PC-3 (cell line): ENCODE measurements at regions not wholly inside any gene's neighbourhood (a gene's known extent, or its start where the extent isn't known, plus 50 kb on each side); places are given as distances from the start of the nearest gene placed in this dataset.
"Not testable (repeated sequence)": the region's sequence is repeated elsewhere in the genome, so short reads cannot be mapped to it uniquely, and the experiment has no call there.

Source experiments
- ATAC-seq: fragments of 200-7000 bp; cut with Tn5 transposase; 2 replicates; pipeline ENCODE4 v1.9.1; 2020; ENCODE audit warnings: mild to moderate bottlenecking, moderate library complexity
- BruUV-seq: library from RNA; stranded (reverse); fragments of 400-500 nt; replicated peaks from 2 replicates; lab custom pipeline; 2021; lab: Mats Ljungman, UMichigan
- CTCF ChIA-PET: fragments of 300-600 bp; sonication (Branson Sonifier 250); formaldehyde crosslinking; loops from one replicate; lab custom pipeline; 2022; ENCODE audit warnings: antibody characterized with exemption; lab: Charles Lee
- POLR2A ChIA-PET: fragments of 300-600 bp; sonication (Branson Sonifier 250); formaldehyde crosslinking; loops from one replicate; lab custom pipeline; 2022; ENCODE audit warnings: antibody characterized with exemption; ENCODE audit not compliant: unreplicated experiment; lab: Charles Lee
- DNase-seq: peaks from one replicate; pipeline ENCODE4 v3.0.0-alpha.2; 2015
- H2AFZ ChIP-seq: fragments of 300-600 bp; sonication (generic); 2 replicates; pipeline ENCODE4 v1.6.0; 2016; ENCODE audit warnings: antibody characterized with exemption, low read length
- H3F3A ChIP-seq: fragments of 300-600 bp; sonication (generic); one replicate; pipeline ENCODE4 v1.6.0; 2017; ENCODE audit warnings: antibody characterized with exemption, low read length, control low read depth, mild to moderate bottlenecking; ENCODE audit not compliant: unreplicated experiment
- H3K27ac ChIP-seq: fragments of 300-600 bp; sonication (generic); 2 replicates; pipeline ENCODE4 v1.5.1; 2016; ENCODE audit warnings: mild to moderate bottlenecking, low read length
- H3K27me3 ChIP-seq: fragments of 300-600 bp; sonication (generic); 2 replicates; pipeline ENCODE4 v1.6.1; 2016; ENCODE audit warnings: low read length, mixed read lengths
- H3K36me3 ChIP-seq: fragments of 300-600 bp; sonication (generic); 2 replicates; pipeline ENCODE4 v1.6.1; 2016; ENCODE audit warnings: low read depth, mixed run types, low read length, mixed read lengths
- H3K4me1 ChIP-seq: fragments of 300-600 bp; sonication (generic); 2 replicates; pipeline ENCODE4 v1.5.1; 2016; ENCODE audit warnings: low read length; ENCODE audit not compliant: insufficient read depth
- H3K4me2 ChIP-seq: fragments of 300-600 bp; sonication (generic); 2 replicates; pipeline ENCODE4 v1.6.0; 2016; ENCODE audit warnings: low read length
- H3K4me3 ChIP-seq: fragments of 300-600 bp; sonication (generic); 2 replicates; pipeline ENCODE4 v1.5.1; 2016; ENCODE audit warnings: mild to moderate bottlenecking, low read length, mixed read lengths
- H3K79me2 ChIP-seq: fragments of 300-600 bp; sonication (generic); 2 replicates; pipeline ENCODE4 v1.6.1; 2017; ENCODE audit warnings: low read length, mixed read lengths
- H3K9ac ChIP-seq: fragments of 300-600 bp; sonication (generic); 2 replicates; pipeline ENCODE4 v1.6.0; 2016; ENCODE audit warnings: mild to moderate bottlenecking, low read length
- H3K9me2 ChIP-seq: fragments of 300-600 bp; sonication (generic); replicated peaks from 2 replicates; pipeline ENCODE4 v1.6.1; 2016; ENCODE audit warnings: mixed run types, low read length, mixed read lengths
- H3K9me3 ChIP-seq: fragments of 300-600 bp; sonication (generic); 2 replicates; pipeline ENCODE4 v1.6.1; 2016; ENCODE audit warnings: low read length, mixed read lengths
- H4K20me1 ChIP-seq: fragments of 300-600 bp; sonication (generic); 2 replicates; pipeline ENCODE4 v1.6.1; 2016; ENCODE audit warnings: low read length, mixed read lengths
- CTCF ChIP-seq: fragments of 300-600 bp; sonication (generic); conservative IDR thresholded peaks from 2 replicates; pipeline ENCODE4 v1.5.1; 2017; ENCODE audit warnings: antibody characterized with exemption, low read depth, mild to moderate bottlenecking, low read length
- EZH2 ChIP-seq: fragments of 300-600 bp; sonication (generic); IDR thresholded peaks from one replicate; pipeline ENCODE4 v1.6.1; 2017; ENCODE audit warnings: antibody characterized with exemption, mild to moderate bottlenecking, low read length; ENCODE audit not compliant: unreplicated experiment
- EZH2phosphoT487 ChIP-seq: fragments of 300-600 bp; sonication (generic); IDR thresholded peaks from 2 replicates; pipeline ENCODE4 v1.6.1; 2018; ENCODE audit warnings: mild to moderate bottlenecking, antibody characterized with exemption, low read length, borderline replicate concordance
- intact Hi-C: fragments of 100-400 bp; cut with micrococcal nuclease; formaldehyde crosslinking; loops from 2 replicates; pipeline ENCODE4 v1.9.0; 2023

DNA sequence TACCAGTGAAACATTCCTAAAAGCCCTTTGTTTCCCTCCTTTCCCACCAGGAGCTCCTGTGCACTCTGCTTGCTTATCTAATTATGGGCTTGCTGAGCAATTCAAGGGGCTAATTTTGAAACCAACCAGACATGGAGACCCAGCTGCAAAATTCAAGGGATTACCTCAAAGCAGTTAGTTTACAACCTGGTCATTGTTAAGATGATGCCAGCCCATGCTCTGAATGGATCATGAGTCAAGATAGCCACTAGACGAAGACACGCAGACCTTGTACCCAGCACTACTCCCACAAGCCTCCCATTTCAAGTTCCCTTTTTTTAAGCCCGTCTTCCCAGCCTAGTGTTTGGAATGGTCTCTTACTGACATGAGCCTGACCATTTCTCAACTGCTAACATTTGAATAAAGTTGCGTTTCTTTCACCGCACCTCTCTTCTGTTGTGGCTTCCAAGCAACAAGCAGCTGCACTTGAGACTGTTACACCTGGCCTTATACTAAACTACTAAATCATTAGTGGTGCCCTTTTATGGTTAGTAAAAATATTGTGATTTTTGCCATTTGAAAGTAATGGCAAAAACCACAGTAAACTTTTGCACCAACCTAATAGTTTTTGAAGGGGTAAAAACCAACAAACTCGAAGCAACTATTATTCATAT, 315.3 kb upstream of the LUZP2 start:
- Histone ChIP-seq H3K4me1 (no peaks in the 10 kb centered on the region), H3F3A (no peaks in the 10 kb centered on the region), H3K4me3 (no peak overlapping the region), H4K20me1 (no peaks in the 10 kb centered on the region), H3K9me3 (no peaks in the 10 kb centered on the region), H2AFZ (no peak overlapping the region), H3K9ac (no peak overlapping the region), H3K27me3 (no peaks in the 10 kb centered on the region), H3K4me2 (no peak overlapping the region), H3K9me2 (no peaks in the 10 kb centered on the region), H3K36me3 (no peaks in the 10 kb centered on the region), H3K27ac (no peak overlapping the region), H3K79me2 (no peaks in the 10 kb centered on the region)
- TF ChIP-seq EZH2, result no peak
- no peak for TF ChIP-seq CTCF
- no peak for TF ChIP-seq EZH2phosphoT487
- intact Hi-C loops, result no loop called here
- no peak for DNase-seq
- no peak for ATAC-seq
- ChIA-PET CTCF (no interaction called here), POLR2A (no interaction called here)
- BruUV-seq, result no TSS peak

GRCh38 chr11:24185535-24185934, 311.3 kb upstream of the LUZP2 start:
- H3K4me1 ChIP-seq, ATAC-seq, DNase-seq, CTCF ChIA-PET, H3F3A ChIP-seq, POLR2A ChIA-PET, H3K4me2 ChIP-seq, H3K79me2 ChIP-seq, H3K4me3 ChIP-seq, H3K27me3 ChIP-seq, H3K9ac ChIP-seq, H2AFZ ChIP-seq, H3K27ac ChIP-seq, H3K9me3 ChIP-seq, intact Hi-C loops, BruUV-seq, H3K36me3 ChIP-seq, H4K20me1 ChIP-seq, H3K9me2 ChIP-seq: not testable (repeated sequence)

GRCh38 chr11:24196733-24197132, 300.1 kb upstream of the LUZP2 start:
- no peak for TF ChIP-seq EZH2
- no peak for TF ChIP-seq CTCF
- no peak for TF ChIP-seq EZH2phosphoT487
- no peaks in the 10 kb centered on the region for H4K20me1 ChIP-seq
- no peaks in the 10 kb centered on the region for H3K9me2 ChIP-seq
- no peak overlapping the region for H2AFZ ChIP-seq
- H3K36me3 ChIP-seq, result no peaks in the 10 kb centered on the region
- no peak for ATAC-seq
- no peaks in the 10 kb centered on the region for H3K79me2 ChIP-seq
- H3K4me2 ChIP-seq, result no peak overlapping the region
- no peak overlapping the region for H3K27ac ChIP-seq
- ChIA-PET POLR2A (no interaction called here), CTCF (no interaction called here)
- no peak for DNase-seq
- BruUV-seq, result no TSS peak
- intact Hi-C loops, result no loop called here
- no peaks in the 10 kb centered on the region for H3K9me3 ChIP-seq
- no peak overlapping the region for H3K4me3 ChIP-seq
- no peak overlapping the region for H3K9ac ChIP-seq
- no peaks in the 10 kb centered on the region for H3K27me3 ChIP-seq
- no peaks in the 10 kb centered on the region for H3F3A ChIP-seq
- H3K4me1 ChIP-seq, result no peaks in the 10 kb centered on the region
